ENCODE measurements at regions not wholly inside any gene's neighbourhood (a gene's known extent, or its start where the extent isn't known, plus 50 kb on each side); places are given as distances from the start of the nearest gene placed in this dataset.

- no peak for TF ChIP-seq CTCF (IDR thresholded peaks at IDR 0.05)
- no peak for DNase-seq (ENCODE audit: low spot score)
- ATAC-seq (ENCODE audit: low FRiP score) = no peak
These were observed 51.6 kb upstream of the GRIK2 start for GRCh38 chr6:101341926-101342325.
